ENCODE measurements at regions not wholly inside any gene's neighbourhood (a gene's known extent, or its start where the extent isn't known, plus 50 kb on each side); places are given as distances from the start of the nearest gene placed in this dataset.
"Not testable (repeated sequence)": the region's sequence is repeated elsewhere in the genome, so short reads cannot be mapped to it uniquely, and the experiment has no call there.

DNA sequence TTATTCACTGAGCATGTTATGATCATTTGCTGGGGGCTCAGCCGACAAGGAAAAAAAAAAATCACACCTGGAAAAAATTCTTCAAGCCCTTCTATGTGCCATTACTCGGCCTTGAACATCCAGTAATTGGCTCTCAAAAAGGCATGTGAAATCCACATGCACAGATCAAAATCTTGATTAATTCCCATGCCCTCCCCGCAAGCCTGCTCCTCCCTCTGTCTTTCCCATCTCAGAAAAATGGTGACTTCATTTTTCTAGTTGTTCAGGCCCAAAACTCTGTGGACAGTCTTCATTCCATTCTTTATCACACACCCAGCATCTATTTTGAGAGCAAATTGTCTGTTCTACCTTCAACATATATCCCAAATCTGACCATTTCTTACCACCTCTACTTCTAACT, 91.2 kb upstream of the FRMD4A start:
- no peaks in the 10 kb centered on the region for H3K36me3 ChIP-seq (ENCODE audit: insufficient read depth, low read length)
- no peaks in the 10 kb centered on the region for H3K36me3 Mint-ChIP-seq (ENCODE audit: low read depth)
- no peaks in the 10 kb centered on the region for H3K27me3 ChIP-seq (ENCODE audit: control insufficient read depth in 1 of 2, insufficient read depth in 2 of 2, low read length in 2 of 2)
- H3K9me3 ChIP-seq (ENCODE audit: control insufficient read depth in 1 of 2, insufficient read depth in 1 of 2, low read length in 2 of 2): no peaks in the 10 kb centered on the region
- no peaks in the 10 kb centered on the region for H3K4me1 ChIP-seq (ENCODE audit: insufficient read depth, low read length)
- no peak overlapping the region for H3K4me3 Mint-ChIP-seq
- ATAC-seq (ENCODE audit: poor library complexity) (no peak), DNase-seq (no peak)
- H3K27me3 Mint-ChIP-seq: peaks cover 34% of the 10 kb centered on the region
- intact Hi-C loops (cut with DNase I, micrococcal nuclease): no loop called here
- H3K27ac Mint-ChIP-seq: no peak overlapping the region
- H3K4me3 ChIP-seq (ENCODE audit: low read length): no peak overlapping the region
- no peaks in the 10 kb centered on the region for H3K4me1 Mint-ChIP-seq (ENCODE audit: low read depth)
- POLR2A ChIA-PET: no interaction called here
- no peak overlapping the region for H3K27ac ChIP-seq (ENCODE audit: low read depth in 1 of 2, low read length in 2 of 2)
- CTCF ChIA-PET: no interaction called here
- TF ChIP-seq, protein P1, sequence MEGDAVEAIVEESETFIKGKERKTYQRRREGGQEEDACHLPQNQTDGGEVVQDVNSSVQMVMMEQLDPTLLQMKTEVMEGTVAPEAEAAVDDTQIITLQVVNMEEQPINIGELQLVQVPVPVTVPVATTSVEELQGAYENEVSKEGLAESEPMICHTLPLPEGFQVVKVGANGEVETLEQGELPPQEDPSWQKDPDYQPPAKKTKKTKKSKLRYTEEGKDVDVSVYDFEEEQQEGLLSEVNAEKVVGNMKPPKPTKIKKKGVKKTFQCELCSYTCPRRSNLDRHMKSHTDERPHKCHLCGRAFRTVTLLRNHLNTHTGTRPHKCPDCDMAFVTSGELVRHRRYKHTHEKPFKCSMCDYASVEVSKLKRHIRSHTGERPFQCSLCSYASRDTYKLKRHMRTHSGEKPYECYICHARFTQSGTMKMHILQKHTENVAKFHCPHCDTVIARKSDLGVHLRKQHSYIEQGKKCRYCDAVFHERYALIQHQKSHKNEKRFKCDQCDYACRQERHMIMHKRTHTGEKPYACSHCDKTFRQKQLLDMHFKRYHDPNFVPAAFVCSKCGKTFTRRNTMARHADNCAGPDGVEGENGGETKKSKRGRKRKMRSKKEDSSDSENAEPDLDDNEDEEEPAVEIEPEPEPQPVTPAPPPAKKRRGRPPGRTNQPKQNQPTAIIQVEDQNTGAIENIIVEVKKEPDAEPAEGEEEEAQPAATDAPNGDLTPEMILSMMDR (IDR thresholded peaks at IDR 0.05): no peak
- H3K9me3 Mint-ChIP-seq: no peaks in the 10 kb centered on the region

DNA sequence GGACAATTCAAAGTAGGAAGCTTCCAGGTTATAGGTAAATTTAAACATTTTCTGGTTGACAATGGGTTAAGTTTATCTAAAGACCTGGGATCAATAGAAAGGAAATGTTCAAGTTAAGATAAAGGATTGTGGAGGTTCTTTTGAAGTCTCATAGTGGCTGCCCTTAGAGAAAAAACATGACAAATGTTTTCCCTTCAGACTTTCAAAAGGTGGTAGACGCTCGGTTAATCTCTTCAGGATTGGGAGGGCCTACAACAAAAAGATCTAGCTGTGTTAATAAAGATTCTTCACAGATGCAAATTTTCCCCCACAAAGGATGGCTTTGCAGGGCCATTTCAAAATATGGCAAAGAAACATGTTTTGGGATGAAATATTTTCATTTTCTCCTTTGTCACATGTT, 86.6 kb upstream of the FRMD4A start:
- H3K4me1 ChIP-seq (ENCODE audit: insufficient read depth, low read length); H3K9me3 ChIP-seq (ENCODE audit: control insufficient read depth in 1 of 2, insufficient read depth in 1 of 2, low read length in 2 of 2); CTCF ChIA-PET; POLR2A ChIA-PET; ATAC-seq (ENCODE audit: poor library complexity); H3K27ac ChIP-seq (ENCODE audit: low read depth in 1 of 2, low read length in 2 of 2); H3K36me3 Mint-ChIP-seq (ENCODE audit: low read depth); H3K4me3 ChIP-seq (ENCODE audit: low read length); H3K4me1 Mint-ChIP-seq (ENCODE audit: low read depth); intact Hi-C loops (cut with DNase I, micrococcal nuclease); H3K27ac Mint-ChIP-seq; H3K9me3 Mint-ChIP-seq; DNase-seq; H3K36me3 ChIP-seq (ENCODE audit: insufficient read depth, low read length); H3K4me3 Mint-ChIP-seq: not testable (repeated sequence)
- peaks cover 64% of the 10 kb centered on the region for H3K27me3 Mint-ChIP-seq
- peaks cover 15 to 18% of the 10 kb centered on the region in 2 experiments for H3K27me3 ChIP-seq (ENCODE audit: control insufficient read depth in 1 of 2, insufficient read depth in 2 of 2, low read length in 2 of 2)

DNA sequence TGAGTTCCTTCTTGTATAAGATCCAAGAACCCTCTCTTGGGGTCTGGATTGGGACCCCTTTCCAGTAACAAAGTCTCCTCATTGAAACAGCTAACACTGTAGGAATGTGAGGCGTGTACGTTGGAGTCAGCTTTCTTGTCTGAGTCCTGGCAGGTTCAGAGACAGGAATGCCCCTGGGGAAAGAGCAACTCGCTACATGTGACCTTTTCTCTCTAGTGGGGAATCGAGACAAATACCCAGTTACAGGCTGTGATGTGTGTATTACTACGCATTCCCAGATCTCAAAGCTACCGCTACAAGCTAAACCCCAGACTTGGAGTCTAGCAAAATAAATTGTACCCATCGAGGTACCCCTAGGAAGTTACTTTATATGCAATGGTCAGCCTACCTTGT, 85.6 kb upstream of the FRMD4A start:
- Histone ChIP-seq H3K36me3 (ENCODE audit: insufficient read depth, low read length) (no peaks in the 10 kb centered on the region), H3K27ac (ENCODE audit: low read depth in 1 of 2, low read length in 2 of 2) (no peak overlapping the region), H3K4me3 (ENCODE audit: low read length) (no peak overlapping the region), H3K9me3 (ENCODE audit: control insufficient read depth in 1 of 2, insufficient read depth in 1 of 2, low read length in 2 of 2) (no peaks in the 10 kb centered on the region), H3K4me1 (ENCODE audit: insufficient read depth, low read length) (no peaks in the 10 kb centered on the region), H3K27me3 (ENCODE audit: control insufficient read depth in 1 of 2, insufficient read depth in 2 of 2, low read length in 2 of 2) (peaks cover 18 to 20% of the 10 kb centered on the region in 2 experiments)
- Mint-ChIP-seq H3K9me3 (no peaks in the 10 kb centered on the region), H3K36me3 (ENCODE audit: low read depth) (no peaks in the 10 kb centered on the region), H3K4me1 (ENCODE audit: low read depth) (no peaks in the 10 kb centered on the region), H3K27me3 (peaks cover 66% of the 10 kb centered on the region), H3K27ac (no peak overlapping the region), H3K4me3 (no peak overlapping the region)
- ChIA-PET POLR2A (no interaction called here), CTCF (no interaction called here)
- intact Hi-C loops (cut with DNase I, micrococcal nuclease): no loop called here
- DNase-seq (no peak), ATAC-seq (ENCODE audit: poor library complexity) (no peak)
- TF ChIP-seq, protein P1 (IDR thresholded peaks at IDR 0.05): no peak

DNA sequence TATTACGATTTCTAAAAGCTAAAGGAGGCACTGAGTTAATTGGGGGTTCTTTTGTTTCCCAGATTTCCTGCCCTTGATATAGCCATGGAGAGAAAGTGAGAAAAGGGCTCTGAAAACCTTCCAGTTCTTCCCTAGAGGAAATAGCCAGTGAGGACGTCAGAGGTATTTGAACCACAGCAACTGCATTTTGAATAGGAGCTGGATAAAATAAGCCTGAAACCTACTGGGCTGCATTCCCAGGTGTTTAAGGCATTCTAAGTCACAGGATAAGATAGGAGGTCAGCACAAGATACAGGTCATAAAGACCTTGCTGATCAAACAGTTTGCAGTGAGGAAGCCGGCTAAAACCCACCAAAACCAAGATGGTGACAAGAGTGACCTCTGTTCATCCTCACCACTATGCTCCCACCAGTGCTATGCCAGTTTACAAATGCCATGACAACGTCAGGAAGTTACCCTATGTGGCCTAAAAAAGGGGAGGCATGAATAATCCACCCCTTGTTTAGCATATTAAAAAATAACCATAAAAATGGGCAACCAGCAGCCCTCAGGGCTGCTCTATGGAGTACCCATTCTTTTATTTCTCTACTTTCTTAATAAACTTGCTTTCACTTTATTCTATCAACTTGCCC, 85.1 kb upstream of the FRMD4A start:
- TF ChIP-seq, protein P1 (IDR thresholded peaks at IDR 0.05): no peak
- H3K27me3 Mint-ChIP-seq: peaks cover 62% of the 10 kb centered on the region
- no peak for ATAC-seq (ENCODE audit: poor library complexity)
- DNase-seq: no peak
- peaks cover under 1% of the 10 kb centered on the region for H3K4me1 ChIP-seq (ENCODE audit: insufficient read depth, low read length)
- intact Hi-C loops (cut with DNase I, micrococcal nuclease): no loop called here
- H3K36me3 Mint-ChIP-seq (ENCODE audit: low read depth): no peaks in the 10 kb centered on the region
- H3K4me3 ChIP-seq (ENCODE audit: low read length): no peak overlapping the region
- H3K4me3 Mint-ChIP-seq: no peak overlapping the region
- H3K36me3 ChIP-seq (ENCODE audit: insufficient read depth, low read length): no peaks in the 10 kb centered on the region
- H3K4me1 Mint-ChIP-seq (ENCODE audit: low read depth): peaks cover 4% of the 10 kb centered on the region
- CTCF ChIA-PET: no interaction called here
- POLR2A ChIA-PET: no interaction called here
- peaks cover 18 to 20% of the 10 kb centered on the region in 2 experiments for H3K27me3 ChIP-seq (ENCODE audit: control insufficient read depth in 1 of 2, insufficient read depth in 2 of 2, low read length in 2 of 2)
- no peak overlapping the region for H3K27ac ChIP-seq (ENCODE audit: low read depth in 1 of 2, low read length in 2 of 2)
- H3K27ac Mint-ChIP-seq: no peak overlapping the region
- no peaks in the 10 kb centered on the region for H3K9me3 ChIP-seq (ENCODE audit: control insufficient read depth in 1 of 2, insufficient read depth in 1 of 2, low read length in 2 of 2)
- no peaks in the 10 kb centered on the region for H3K9me3 Mint-ChIP-seq

All from CD4-positive, alpha-beta T cell (primary cell).